Body of pancreas (tissue), 4 donors: ENCODE measurements at regions not wholly inside any gene's neighbourhood (a gene's known extent, or its start where the extent isn't known, plus 50 kb on each side); places are given as distances from the start of the nearest gene placed in this dataset.

Experiments
- ATAC-seq: fragments of 150-250 bp; one replicate; pipeline ENCODE4 v1.9.1; 2016
- DNase-seq, 4 donors: peaks; one replicate each; pipeline ENCODE4 v3.0.0-alpha.2; 2019
- H3K27ac ChIP-seq, 4 donors: fragments of 200-600 bp; sonication (generic); 1 replicate in 3 of 4; 2 replicates in 1 of 4; pipeline versions ENCODE4 v1.5.1 to v1.6.1; 2016 to 2019; ENCODE audit warnings: mild to moderate bottlenecking in 1 of 4, mixed read lengths in 1 of 4, moderate library complexity in 1 of 4
- H3K27me3 ChIP-seq, 2 donors: fragments of 200-600 bp; sonication (generic); one replicate each; pipeline ENCODE4 v1.6.0; 2016; ENCODE audit warnings: mild to moderate bottlenecking in 1 of 2
- H3K36me3 ChIP-seq, 2 donors: fragments of 200-600 bp; sonication (generic); replicated peaks in 1 of 2; 2 replicates each; pipeline ENCODE4 v1.5.1; 2016; ENCODE audit warnings: low read depth in 2 of 2; ENCODE audit not compliant: insufficient read depth in 1 of 2
- H3K4me1 ChIP-seq: fragments of 200-600 bp; sonication (generic); one replicate; pipeline ENCODE4 v1.6.0; 2016
- H3K4me3 ChIP-seq, 2 donors: fragments of 200-600 bp; sonication (generic); 1 replicate in 1 of 2; 2 replicates in 1 of 2; pipeline ENCODE4 v1.5.1; 2016 to 2019
- H3K9me3 ChIP-seq, 3 donors: fragments of 200-600 bp; sonication (generic); 1 replicate in 2 of 3; 2 replicates in 1 of 3; pipeline ENCODE4 v1.5.1; 2016
- POLR2A ChIP-seq, 3 donors: fragments of 450-650 bp; IDR thresholded peaks; one replicate each; pipeline ENCODE4 v1.6.1; 2016; ENCODE audit warnings: antibody characterized with exemption in 3 of 3, mild to moderate bottlenecking in 2 of 3
- WGBS, 2 donors: methylation state at CpG; one replicate each; pipeline ENCODE4 v1.1.5; 2017; 5-methylcytosine and 5-hydroxymethylcytosine counted together
- intact Hi-C: fragments of 100-400 bp; cut with DNase I; formaldehyde crosslinking; loops from one replicate; pipeline ENCODE4 v1.15.1; 2023
- TF ChIP-seq, protein P1 (sequence below), 7 experiments: fragments of 450-650 bp in 4 of 7; fragments of 200-600 bp in 3 of 7; sonication (generic) in 3 of 7; IDR thresholded peaks; one replicate each; pipeline ENCODE4 v1.5.1; 2016 to 2019; ENCODE audit warnings: antibody characterized with exemption in 7 of 7

DNA sequence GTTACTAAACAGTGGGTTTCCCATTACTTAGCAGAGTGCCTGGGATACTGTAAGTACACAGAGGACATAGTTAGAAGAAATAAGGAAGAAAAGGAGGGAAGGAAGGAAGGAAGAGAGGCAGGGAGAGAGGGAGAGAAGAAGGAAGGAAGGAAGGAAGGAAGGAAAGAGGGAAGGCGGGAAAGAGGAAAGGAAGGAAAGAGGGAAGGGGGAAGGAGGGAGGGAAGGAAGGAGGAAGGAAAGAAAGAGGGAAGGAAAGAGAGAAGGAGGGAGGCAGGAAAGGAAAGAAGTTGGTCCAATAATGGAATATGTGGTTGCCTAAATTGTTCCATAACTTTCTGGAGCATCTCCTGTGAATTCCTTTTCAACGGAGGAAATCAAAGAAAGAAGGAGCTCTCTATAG, 1230.4 kb downstream of the AACS start:
- H3K36me3 ChIP-seq = no peaks in the 10 kb centered on the region
- H3K9me3 ChIP-seq = peaks cover 0 to 9% (median 0%) of the 10 kb centered on the region in 3 donors
- no peaks in the 10 kb centered on the region for H3K4me1 ChIP-seq
- WGBS, 2 donors = 81 to 96% methylated on average over 2 of the region's 2 CpGs
- intact Hi-C loops = no loop called here
- no peak for TF ChIP-seq POLR2A (IDR thresholded peaks at IDR 0.05)
- TF ChIP-seq, protein P1, sequence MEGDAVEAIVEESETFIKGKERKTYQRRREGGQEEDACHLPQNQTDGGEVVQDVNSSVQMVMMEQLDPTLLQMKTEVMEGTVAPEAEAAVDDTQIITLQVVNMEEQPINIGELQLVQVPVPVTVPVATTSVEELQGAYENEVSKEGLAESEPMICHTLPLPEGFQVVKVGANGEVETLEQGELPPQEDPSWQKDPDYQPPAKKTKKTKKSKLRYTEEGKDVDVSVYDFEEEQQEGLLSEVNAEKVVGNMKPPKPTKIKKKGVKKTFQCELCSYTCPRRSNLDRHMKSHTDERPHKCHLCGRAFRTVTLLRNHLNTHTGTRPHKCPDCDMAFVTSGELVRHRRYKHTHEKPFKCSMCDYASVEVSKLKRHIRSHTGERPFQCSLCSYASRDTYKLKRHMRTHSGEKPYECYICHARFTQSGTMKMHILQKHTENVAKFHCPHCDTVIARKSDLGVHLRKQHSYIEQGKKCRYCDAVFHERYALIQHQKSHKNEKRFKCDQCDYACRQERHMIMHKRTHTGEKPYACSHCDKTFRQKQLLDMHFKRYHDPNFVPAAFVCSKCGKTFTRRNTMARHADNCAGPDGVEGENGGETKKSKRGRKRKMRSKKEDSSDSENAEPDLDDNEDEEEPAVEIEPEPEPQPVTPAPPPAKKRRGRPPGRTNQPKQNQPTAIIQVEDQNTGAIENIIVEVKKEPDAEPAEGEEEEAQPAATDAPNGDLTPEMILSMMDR (IDR thresholded peaks at IDR 0.05) = no peak
- no peaks in the 10 kb centered on the region for H3K27me3 ChIP-seq
- no peak overlapping the region for H3K4me3 ChIP-seq
- DNase-seq (no peak), ATAC-seq (no peak)
- no peak overlapping the region for H3K27ac ChIP-seq

DNA sequence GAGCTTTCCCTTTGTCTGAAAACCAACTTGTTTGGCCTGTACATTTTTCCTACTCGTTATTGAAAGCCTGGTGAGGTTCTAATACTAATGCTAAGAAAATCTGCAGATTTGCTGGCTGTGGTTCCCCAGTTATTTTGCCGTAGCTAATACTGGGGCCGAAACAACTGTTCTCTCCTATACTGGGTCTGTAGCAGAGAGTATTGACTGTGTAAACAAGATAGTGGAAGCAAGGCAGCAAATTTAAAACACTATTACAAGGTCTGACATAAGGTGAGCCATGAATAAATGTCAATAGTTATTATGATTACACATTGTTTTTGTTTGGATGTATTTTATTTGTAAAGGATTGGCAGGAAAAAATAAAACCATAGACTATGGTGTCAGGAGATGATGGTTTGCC, 1244.0 kb downstream of the AACS start:
- Histone ChIP-seq H3K4me1 (no peaks in the 10 kb centered on the region), H3K36me3 (no peaks in the 10 kb centered on the region), H3K27me3 (no peaks in the 10 kb centered on the region), H3K9me3 (no peaks in the 10 kb centered on the region), H3K27ac (no peak overlapping the region), H3K4me3 (no peak overlapping the region)
- intact Hi-C loops = no loop called here
- ATAC-seq (no peak), DNase-seq (no peak)
- 27 to 43% methylated on average over 3 of the region's 3 CpGs for WGBS, 2 donors
- TF ChIP-seq, protein P1 (IDR thresholded peaks at IDR 0.05) = no peak
- no peak for TF ChIP-seq POLR2A (IDR thresholded peaks at IDR 0.05)

DNA sequence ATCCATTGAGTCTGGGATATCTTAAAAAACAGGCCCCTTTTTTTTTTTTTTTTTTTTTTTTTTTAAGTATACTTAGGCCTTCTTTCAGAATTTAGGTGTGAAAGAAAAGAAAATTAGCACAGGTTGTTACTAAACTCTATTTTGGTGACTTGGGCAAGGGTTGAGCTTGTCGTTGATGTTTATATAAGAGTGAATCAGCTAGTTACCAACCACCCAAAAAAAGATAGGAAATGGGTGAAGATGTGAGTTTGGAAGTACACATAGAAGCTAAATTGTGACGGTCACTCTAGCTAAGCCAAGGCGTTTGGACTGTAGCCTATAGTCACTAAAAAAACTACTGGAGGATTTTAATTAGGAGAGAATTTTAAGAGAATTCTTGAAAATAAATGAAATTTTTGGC, 1247.2 kb downstream of the AACS start:
- DNase-seq (no peak), ATAC-seq (no peak)
- Histone ChIP-seq H3K36me3 (no peaks in the 10 kb centered on the region), H3K9me3 (no peaks in the 10 kb centered on the region), H3K4me3 (no peak overlapping the region), H3K27me3 (no peaks in the 10 kb centered on the region), H3K4me1 (no peaks in the 10 kb centered on the region), H3K27ac (no peak overlapping the region)
- intact Hi-C loops = no loop called here
- no peak for TF ChIP-seq POLR2A (IDR thresholded peaks at IDR 0.05)
- TF ChIP-seq, protein P1 (IDR thresholded peaks at IDR 0.05) = no peak
- WGBS, 2 donors = 75 to 78% methylated on average over 3 of the region's 3 CpGs

DNA sequence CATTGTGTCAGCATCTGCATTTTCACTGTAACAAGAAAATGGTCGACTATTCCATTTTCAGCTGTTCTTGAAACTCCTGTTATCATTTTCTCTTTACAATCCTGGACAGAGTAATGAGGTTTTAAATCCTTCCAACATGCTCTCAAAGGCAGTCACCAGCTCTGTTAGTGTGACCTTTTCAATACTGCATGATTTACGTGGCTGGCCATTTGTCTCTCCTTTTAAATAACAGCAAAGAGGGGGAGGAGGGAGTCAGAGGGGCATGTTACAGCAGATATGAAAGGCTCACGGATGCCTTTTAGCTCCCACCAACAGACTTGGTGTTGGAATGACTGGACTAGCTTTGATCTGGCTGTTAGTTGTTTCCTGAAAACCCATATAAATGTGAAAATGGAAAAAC, 1251.2 kb downstream of the AACS start:
- ATAC-seq = no peak
- intact Hi-C loops = no loop called here

More for the DNA sequence above, 1251.2 kb downstream of the AACS start:
- no peak for DNase-seq
- 50 to 61% methylated on average over 3 of the region's 3 CpGs for WGBS, 2 donors
- TF ChIP-seq, protein P1 (IDR thresholded peaks at IDR 0.05) = no peak
- Histone ChIP-seq H3K27ac (no peak overlapping the region), H3K27me3 (no peaks in the 10 kb centered on the region), H3K4me3 (no peak overlapping the region), H3K36me3 (no peaks in the 10 kb centered on the region), H3K9me3 (no peaks in the 10 kb centered on the region), H3K4me1 (no peaks in the 10 kb centered on the region)
